Heart left ventricle (tissue), 13 donors: ENCODE measurements at regions not wholly inside any gene's neighbourhood (a gene's known extent, or its start where the extent isn't known, plus 50 kb on each side); places are given as distances from the start of the nearest gene placed in this dataset.

Experiments used
- POLR2A ChIP-seq, 2 donors: fragments of 450-650 bp; IDR thresholded peaks; one replicate each; pipeline ENCODE4 v1.6.1; 2017; ENCODE audit warnings: antibody characterized with exemption in 2 of 2, mild to moderate bottlenecking in 2 of 2, moderate library complexity in 2 of 2
- TF ChIP-seq, protein P1 (sequence below), 12 donors: fragments of 200-600 bp; sonication (generic) in 4 of 12; IDR thresholded peaks; one replicate each; pipeline versions ENCODE4 v1.5.0 to v1.8.0; 2018 to 2022; ENCODE audit warnings: antibody characterized with exemption in 12 of 12, mild to moderate bottlenecking in 5 of 12
- donor health status: ischemic (EF 13 %, LVEDD 7.1; RV severe dilation, severe dysfunction).
- donor health status: DM: no; HTN: yes; CAD: no.
- donor health status: DM: no; HTN: no; CAD: no.
- donor health status: ischemic (EF 25% LVEDD 6.9; RV normal size, moderate dysfunction).
- donor health status: ischemic (EF 25% LVEDD 5.7; RV mildly dilated, moderate dysfunction).
- donor health status: ischemic (EF 35%, LVEDD 5.7; RV mildly dilated, moderate dysfunction).
- donor health status: nonischemic (EF 11% LVEDD 7.7; RV severe dilation, severe dysfunction).
- donor health status: DM: yes; HTN: yes; CAD: no.
- donor health status: PGD.
- donor health status: ischemic (EF 29% LVEDD 5.4; RV normal size, mild dysfunction).
- donor health status: nonischemic (EF 23%, LVEDD 6.1; RV moderate dilation, normal function).

DNA sequence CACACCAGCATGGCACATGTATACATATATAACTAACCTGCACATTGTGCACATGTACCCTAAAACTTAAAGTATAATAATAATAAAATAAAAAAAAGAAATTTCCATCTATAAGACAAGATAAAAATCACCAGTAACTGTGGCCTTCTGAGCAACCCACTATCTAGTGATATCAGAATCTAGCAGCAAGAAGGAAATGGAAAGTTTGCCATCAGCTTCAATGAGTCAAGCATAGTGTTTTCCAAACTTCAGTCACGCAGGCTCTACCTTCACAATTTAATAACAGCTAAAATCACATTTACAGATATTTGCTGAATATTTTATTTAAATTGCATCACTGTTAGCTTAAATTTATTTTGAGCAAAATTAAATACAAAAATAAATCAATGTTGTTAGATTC is 345.3 kb upstream of the CD180 start:
- TF ChIP-seq POLR2A (IDR thresholded peaks at IDR 0.05), result no peak
- TF ChIP-seq, protein P1, sequence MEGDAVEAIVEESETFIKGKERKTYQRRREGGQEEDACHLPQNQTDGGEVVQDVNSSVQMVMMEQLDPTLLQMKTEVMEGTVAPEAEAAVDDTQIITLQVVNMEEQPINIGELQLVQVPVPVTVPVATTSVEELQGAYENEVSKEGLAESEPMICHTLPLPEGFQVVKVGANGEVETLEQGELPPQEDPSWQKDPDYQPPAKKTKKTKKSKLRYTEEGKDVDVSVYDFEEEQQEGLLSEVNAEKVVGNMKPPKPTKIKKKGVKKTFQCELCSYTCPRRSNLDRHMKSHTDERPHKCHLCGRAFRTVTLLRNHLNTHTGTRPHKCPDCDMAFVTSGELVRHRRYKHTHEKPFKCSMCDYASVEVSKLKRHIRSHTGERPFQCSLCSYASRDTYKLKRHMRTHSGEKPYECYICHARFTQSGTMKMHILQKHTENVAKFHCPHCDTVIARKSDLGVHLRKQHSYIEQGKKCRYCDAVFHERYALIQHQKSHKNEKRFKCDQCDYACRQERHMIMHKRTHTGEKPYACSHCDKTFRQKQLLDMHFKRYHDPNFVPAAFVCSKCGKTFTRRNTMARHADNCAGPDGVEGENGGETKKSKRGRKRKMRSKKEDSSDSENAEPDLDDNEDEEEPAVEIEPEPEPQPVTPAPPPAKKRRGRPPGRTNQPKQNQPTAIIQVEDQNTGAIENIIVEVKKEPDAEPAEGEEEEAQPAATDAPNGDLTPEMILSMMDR (IDR thresholded peaks at IDR 0.05), result no peak
